Fibroblast of lung (primary cell): ENCODE measurements at regions not wholly inside any gene's neighbourhood (a gene's known extent, or its start where the extent isn't known, plus 50 kb on each side); places are given as distances from the start of the nearest gene placed in this dataset.

Experiments used
- CTCF ChIP-seq, 2 donors: IDR thresholded peaks in 1 of 2; conservative IDR thresholded peaks in 1 of 2; 1 replicate in 1 of 2; 2 replicates in 1 of 2; pipeline ENCODE4 v1.5.1; 2011 to 2012; ENCODE audit warnings: low read length in 2 of 2, control low read depth in 1 of 2, inconsistent platforms in 1 of 2, low read depth in 1 of 2, mild to moderate bottlenecking in 1 of 2
- EZH2 ChIP-seq: IDR thresholded peaks from 2 replicates; pipeline ENCODE4 v1.5.1; 2012; ENCODE audit warnings: low read length, control low read depth, mild to moderate bottlenecking; ENCODE audit errors: missing control alignments

GRCh38 chr2:34663314-34663713 is 1064.2 kb upstream of the FAM98A start:
- TF ChIP-seq CTCF (conservative IDR thresholded peaks at IDR 0.05 in 1 of 2, IDR thresholded peaks at IDR 0.05 in 1 of 2; ENCODE audit: low read depth in 1 of 2, low read length in 2 of 2) (no peak), EZH2 (no peak)
